Hepatocyte (in vitro differentiated cells): ENCODE measurements at regions not wholly inside any gene's neighbourhood (a gene's known extent, or its start where the extent isn't known, plus 50 kb on each side); places are given as distances from the start of the nearest gene placed in this dataset.

Experiments used
- DNase-seq: peaks from one replicate; pipeline ENCODE4 v3.0.0-alpha.2; 2016; ENCODE audit warnings: low spot score
- H2AFZ ChIP-seq: fragments of 200-600 bp; sonication (generic); 2 replicates; pipeline ENCODE4 v1.6.0; 2016; ENCODE audit warnings: antibody characterized with exemption, mild to moderate bottlenecking
- H3K27ac ChIP-seq: fragments of 200-600 bp; sonication (generic); 2 replicates; pipeline ENCODE4 v1.5.1; 2016; ENCODE audit warnings: mild to moderate bottlenecking
- H3K27me3 ChIP-seq: fragments of 200-600 bp; sonication (generic); 2 replicates; pipeline ENCODE4 v1.6.1; 2016
- H3K36me3 ChIP-seq: fragments of 200-600 bp; sonication (generic); replicated peaks from 2 replicates; pipeline ENCODE4 v1.5.1; 2016; ENCODE audit warnings: low read depth; ENCODE audit not compliant: insufficient read depth
- H3K4me1 ChIP-seq: fragments of 200-600 bp; sonication (generic); 2 replicates; pipeline ENCODE4 v1.5.1; 2016; ENCODE audit warnings: mild to moderate bottlenecking, moderate library complexity; ENCODE audit not compliant: insufficient read depth
- H3K4me2 ChIP-seq: fragments of 200-600 bp; sonication (generic); 2 replicates; pipeline ENCODE4 v1.6.0; 2016
- H3K4me3 ChIP-seq: fragments of 200-600 bp; sonication (generic); 2 replicates; pipeline ENCODE4 v1.5.1; 2016; ENCODE audit warnings: mild to moderate bottlenecking
- H3K79me2 ChIP-seq: fragments of 200-600 bp; sonication (generic); 2 replicates; pipeline ENCODE4 v1.6.0; 2017; ENCODE audit warnings: mild to moderate bottlenecking
- H3K9me2 ChIP-seq: fragments of 200-600 bp; sonication (generic); replicated peaks from 2 replicates; pipeline ENCODE4 v1.6.0; 2017; ENCODE audit warnings: mild to moderate bottlenecking; ENCODE audit not compliant: insufficient read depth
- H3K9me3 ChIP-seq: fragments of 200-600 bp; sonication (generic); 2 replicates; pipeline ENCODE4 v1.5.1; 2016; ENCODE audit warnings: low read depth, mild to moderate bottlenecking
- H4K20me1 ChIP-seq: fragments of 200-600 bp; sonication (generic); 2 replicates; pipeline ENCODE4 v1.6.0; 2016; ENCODE audit warnings: mild to moderate bottlenecking; ENCODE audit not compliant: insufficient read depth, poor library complexity, severe bottlenecking
- EZH2 ChIP-seq: fragments of 200-600 bp; sonication (generic); IDR thresholded peaks from 2 replicates; pipeline ENCODE4 v1.6.1; 2016; ENCODE audit warnings: antibody characterized with exemption, mild to moderate bottlenecking, borderline replicate concordance
- EZH2phosphoT487 ChIP-seq: fragments of 200-600 bp; sonication (generic); IDR thresholded peaks from one replicate; pipeline ENCODE4 v1.6.1; 2018; ENCODE audit warnings: antibody characterized with exemption, mild to moderate bottlenecking, low read depth, moderate library complexity; ENCODE audit not compliant: unreplicated experiment, severe bottlenecking
- WGBS: methylation state at CpG from one replicate; pipeline ENCODE4 v1.1.6; 2016; ENCODE audit warnings: low lambda C conversion rate; ENCODE audit errors: missing lambda C conversion rate; 5-methylcytosine and 5-hydroxymethylcytosine counted together
- TF ChIP-seq, protein P1 (sequence below): fragments of 200-600 bp; sonication (generic); IDR thresholded peaks from 2 replicates; pipeline ENCODE4 v1.5.1; 2016; ENCODE audit warnings: antibody characterized with exemption, mild to moderate bottlenecking; ENCODE audit not compliant: poor library complexity

DNA sequence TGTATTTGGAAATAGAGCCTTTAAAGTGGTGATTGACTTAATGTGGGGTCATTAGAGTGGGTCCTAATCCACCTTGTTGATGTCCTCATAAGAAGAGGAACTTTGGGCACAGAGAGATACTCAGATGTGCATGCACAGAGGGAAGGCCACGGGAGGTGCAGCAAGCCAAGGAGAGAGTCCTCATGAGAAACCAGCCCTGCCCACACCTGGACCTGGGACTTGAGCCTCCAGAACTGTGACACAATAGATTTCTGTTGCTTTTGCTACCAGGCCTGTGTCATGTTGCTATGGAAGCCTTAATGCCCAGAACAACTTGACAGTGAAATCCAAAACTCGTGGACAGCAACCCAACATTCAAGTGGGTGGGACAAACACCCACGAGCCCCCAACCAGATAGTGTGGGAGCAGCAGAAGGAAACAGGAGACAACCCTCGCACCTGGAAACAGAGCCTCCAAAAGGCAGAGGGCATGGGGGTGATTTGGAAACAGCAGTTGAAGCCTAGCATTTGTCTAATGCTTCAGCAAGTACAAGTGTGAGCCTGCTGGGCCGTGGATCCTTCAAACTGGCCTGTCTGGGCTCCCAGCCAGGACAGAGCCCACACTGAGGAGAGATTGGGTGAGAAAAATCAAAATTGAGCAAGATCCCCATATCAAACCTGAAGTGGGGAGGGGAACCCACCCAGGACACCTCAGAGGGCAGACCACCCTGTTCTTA lies 201.0 kb upstream of the CST7 start:
- H3K27ac ChIP-seq: no peak overlapping the region
- no peaks in the 10 kb centered on the region for H4K20me1 ChIP-seq
- H3K4me2 ChIP-seq: no peak overlapping the region
- no peaks in the 10 kb centered on the region for H3K9me2 ChIP-seq
- WGBS: 85% methylated on average over 5 of the region's 5 CpGs
- H3K9me3 ChIP-seq: no peaks in the 10 kb centered on the region
- TF ChIP-seq EZH2 (no peak), EZH2phosphoT487 (no peak)
- TF ChIP-seq, protein P1, sequence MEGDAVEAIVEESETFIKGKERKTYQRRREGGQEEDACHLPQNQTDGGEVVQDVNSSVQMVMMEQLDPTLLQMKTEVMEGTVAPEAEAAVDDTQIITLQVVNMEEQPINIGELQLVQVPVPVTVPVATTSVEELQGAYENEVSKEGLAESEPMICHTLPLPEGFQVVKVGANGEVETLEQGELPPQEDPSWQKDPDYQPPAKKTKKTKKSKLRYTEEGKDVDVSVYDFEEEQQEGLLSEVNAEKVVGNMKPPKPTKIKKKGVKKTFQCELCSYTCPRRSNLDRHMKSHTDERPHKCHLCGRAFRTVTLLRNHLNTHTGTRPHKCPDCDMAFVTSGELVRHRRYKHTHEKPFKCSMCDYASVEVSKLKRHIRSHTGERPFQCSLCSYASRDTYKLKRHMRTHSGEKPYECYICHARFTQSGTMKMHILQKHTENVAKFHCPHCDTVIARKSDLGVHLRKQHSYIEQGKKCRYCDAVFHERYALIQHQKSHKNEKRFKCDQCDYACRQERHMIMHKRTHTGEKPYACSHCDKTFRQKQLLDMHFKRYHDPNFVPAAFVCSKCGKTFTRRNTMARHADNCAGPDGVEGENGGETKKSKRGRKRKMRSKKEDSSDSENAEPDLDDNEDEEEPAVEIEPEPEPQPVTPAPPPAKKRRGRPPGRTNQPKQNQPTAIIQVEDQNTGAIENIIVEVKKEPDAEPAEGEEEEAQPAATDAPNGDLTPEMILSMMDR: no peak
- DNase-seq: no peak
- H3K36me3 ChIP-seq: no peaks in the 10 kb centered on the region
- no peaks in the 10 kb centered on the region for H3K27me3 ChIP-seq
- H3K4me1 ChIP-seq: no peaks in the 10 kb centered on the region
- no peak overlapping the region for H3K4me3 ChIP-seq
- H2AFZ ChIP-seq: no peak overlapping the region
- no peaks in the 10 kb centered on the region for H3K79me2 ChIP-seq

DNA sequence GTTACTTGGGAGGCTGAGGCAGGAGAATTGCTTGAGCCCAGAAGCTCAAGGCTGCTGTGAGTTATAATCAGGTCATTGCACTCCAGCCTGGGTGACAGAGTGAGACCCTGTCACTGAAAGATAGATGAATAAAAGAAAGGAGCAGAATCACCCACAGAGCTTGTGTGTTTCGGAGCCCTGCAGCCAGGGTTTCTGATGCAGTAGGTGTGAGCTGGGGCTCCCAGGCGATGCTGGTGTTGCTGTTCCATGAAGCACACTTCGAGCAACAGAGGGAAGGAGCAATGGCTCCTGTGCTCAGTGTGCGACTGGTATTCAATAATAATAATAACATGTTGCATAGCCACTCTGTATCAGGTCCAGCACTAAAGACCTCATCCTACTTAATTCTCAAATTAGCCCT lies 197.5 kb upstream of the CST7 start:
- TF ChIP-seq, protein P1: no peak
- TF ChIP-seq EZH2phosphoT487 (no peak), EZH2 (no peak)
- H3K36me3 ChIP-seq: no peaks in the 10 kb centered on the region
- no peaks in the 10 kb centered on the region for H3K9me3 ChIP-seq
- no peaks in the 10 kb centered on the region for H3K9me2 ChIP-seq
- H3K79me2 ChIP-seq: no peaks in the 10 kb centered on the region
- DNase-seq: no peak
- no peaks in the 10 kb centered on the region for H4K20me1 ChIP-seq
- H3K4me2 ChIP-seq: no peak overlapping the region
- WGBS: 96% methylated on average over 4 of the region's 4 CpGs
- no peak overlapping the region for H2AFZ ChIP-seq
- no peak overlapping the region for H3K27ac ChIP-seq
- peaks cover 16% of the 10 kb centered on the region for H3K4me1 ChIP-seq
- H3K27me3 ChIP-seq: no peaks in the 10 kb centered on the region
- no peak overlapping the region for H3K4me3 ChIP-seq

DNA sequence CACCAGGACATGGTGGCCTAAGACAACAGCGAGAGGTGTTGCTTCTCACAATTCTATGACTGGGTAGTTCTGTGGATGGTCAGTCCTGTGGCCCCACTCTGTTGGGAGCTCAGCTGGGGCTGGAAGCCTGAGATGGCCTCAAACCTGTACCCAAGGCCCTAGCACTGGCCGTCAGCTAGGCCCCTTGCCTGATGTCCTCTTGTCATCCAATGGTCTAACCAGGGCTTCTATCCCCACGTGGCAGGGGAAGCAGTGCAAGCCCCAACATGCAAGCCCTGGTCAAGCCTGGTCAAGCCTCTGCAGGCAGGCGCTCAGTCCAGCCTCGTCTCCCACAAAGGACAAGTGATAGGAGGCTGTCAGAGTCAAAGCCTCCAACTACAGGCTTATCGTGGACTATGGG lies 196.5 kb upstream of the CST7 start:
- Histone ChIP-seq H3K4me3 (no peak overlapping the region), H3K27ac (no peak overlapping the region), H2AFZ (no peak overlapping the region), H3K4me1 (peaks cover 18% of the 10 kb centered on the region), H3K9me2 (no peaks in the 10 kb centered on the region), H3K27me3 (no peaks in the 10 kb centered on the region), H3K9me3 (no peaks in the 10 kb centered on the region), H3K36me3 (no peaks in the 10 kb centered on the region), H3K4me2 (no peak overlapping the region), H4K20me1 (no peaks in the 10 kb centered on the region), H3K79me2 (no peaks in the 10 kb centered on the region)
- 88% methylated on average over 6 of the region's 6 CpGs for WGBS
- no peak for DNase-seq
- no peak for TF ChIP-seq EZH2
- TF ChIP-seq, protein P1: no peak
- TF ChIP-seq EZH2phosphoT487: no peak

DNA sequence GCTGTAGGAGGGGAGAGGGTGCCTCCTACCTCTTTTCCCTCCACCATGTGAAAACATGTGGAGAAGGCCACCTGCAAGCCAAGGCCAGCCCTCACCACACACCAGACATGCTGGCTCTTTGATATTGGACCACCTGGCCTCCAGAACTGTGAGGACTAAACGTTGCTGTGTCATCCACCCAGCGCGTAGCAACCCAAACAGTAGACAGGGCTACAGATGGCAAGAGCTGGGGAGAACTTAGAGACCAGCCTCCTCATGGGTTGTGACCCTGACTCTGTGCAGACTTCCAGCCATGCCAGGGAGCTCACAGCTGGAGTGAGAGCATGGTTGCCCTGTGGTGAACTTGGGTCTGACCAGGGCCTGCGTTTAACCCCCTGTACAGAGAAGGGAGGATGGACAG lies 195.9 kb upstream of the CST7 start:
- H4K20me1 ChIP-seq: no peaks in the 10 kb centered on the region
- WGBS: 92% methylated on average over 4 of the region's 4 CpGs
- no peak for DNase-seq
- no peak overlapping the region for H3K4me2 ChIP-seq
- peaks cover 18% of the 10 kb centered on the region for H3K4me1 ChIP-seq
- no peak overlapping the region for H3K27ac ChIP-seq
- H3K4me3 ChIP-seq: no peak overlapping the region
- no peaks in the 10 kb centered on the region for H3K27me3 ChIP-seq
- TF ChIP-seq EZH2 (no peak), EZH2phosphoT487 (no peak)
- TF ChIP-seq, protein P1: no peak
- H3K9me3 ChIP-seq: no peaks in the 10 kb centered on the region
- no peak overlapping the region for H2AFZ ChIP-seq
- H3K79me2 ChIP-seq: no peaks in the 10 kb centered on the region
- no peaks in the 10 kb centered on the region for H3K9me2 ChIP-seq
- no peaks in the 10 kb centered on the region for H3K36me3 ChIP-seq
